NOMO-1 treated with DMSO at 0.1 percent for 48 hours (cell line): ENCODE measurements at regions not wholly inside any gene's neighbourhood (a gene's known extent, or its start where the extent isn't known, plus 50 kb on each side); places are given as distances from the start of the nearest gene placed in this dataset.

ENCODE experiments used
- DNase-seq: peaks from one replicate; lab custom pipeline; 2025; ENCODE audit not compliant: unreplicated experiment; lab: John Stamatoyannopoulos, UW

- DNase-seq = no peak
These were observed 474.7 kb downstream of the NUF2 start for GRCh38 chr1:163796394-163796821.

- DNase-seq = no peak
These were observed 476.1 kb downstream of the NUF2 start for GRCh38 chr1:163797816-163798215.

GRCh38 chr1:163799190-163799805, 477.5 kb downstream of the NUF2 start:
- DNase-seq = no peak

DNA sequence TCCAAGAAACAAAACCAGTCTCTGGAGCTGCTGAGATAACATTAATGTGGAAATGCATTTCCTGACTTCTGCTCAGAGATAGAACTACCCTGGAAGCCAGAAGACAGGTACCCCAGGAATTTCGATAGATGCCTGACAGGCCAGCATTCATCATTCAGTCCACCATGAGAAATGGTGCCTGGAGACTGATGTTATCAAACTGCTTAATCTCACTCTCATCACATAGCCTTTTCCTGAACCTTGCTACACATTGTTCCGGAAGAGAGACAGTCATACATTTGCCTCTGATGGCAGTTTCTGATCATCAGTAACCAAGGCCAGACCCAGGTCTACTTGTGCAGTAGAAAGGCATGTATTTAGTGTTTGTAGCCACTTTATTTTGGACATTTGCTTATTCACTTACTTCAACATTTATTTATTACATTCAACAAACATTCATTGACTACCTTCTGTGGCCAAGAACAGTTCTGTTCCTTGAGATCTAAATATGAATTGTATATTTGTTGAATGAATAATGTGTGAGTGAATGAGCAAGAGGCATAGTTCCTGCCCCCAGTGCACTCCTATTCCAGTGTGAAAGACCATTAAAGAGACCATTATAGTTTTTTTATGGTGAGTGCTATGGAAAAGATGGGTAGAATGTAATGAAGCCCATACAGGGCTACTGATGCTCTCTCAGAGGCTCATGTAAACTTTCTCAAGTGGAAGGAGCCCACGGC, 485.7 kb downstream of the NUF2 start:
- DNase-seq = no peak

- no peak for DNase-seq
These were observed 491.5 kb downstream of the NUF2 start for GRCh38 chr1:163813251-163813650.

GRCh38 chr1:163820226-163820625, 498.5 kb downstream of the NUF2 start:
- DNase-seq = no peak

GRCh38 chr1:163820766-163821165, 499.0 kb downstream of the NUF2 start:
- DNase-seq = no peak

GRCh38 chr1:163821679-163822078, 499.9 kb downstream of the NUF2 start:
- DNase-seq = no peak

DNA sequence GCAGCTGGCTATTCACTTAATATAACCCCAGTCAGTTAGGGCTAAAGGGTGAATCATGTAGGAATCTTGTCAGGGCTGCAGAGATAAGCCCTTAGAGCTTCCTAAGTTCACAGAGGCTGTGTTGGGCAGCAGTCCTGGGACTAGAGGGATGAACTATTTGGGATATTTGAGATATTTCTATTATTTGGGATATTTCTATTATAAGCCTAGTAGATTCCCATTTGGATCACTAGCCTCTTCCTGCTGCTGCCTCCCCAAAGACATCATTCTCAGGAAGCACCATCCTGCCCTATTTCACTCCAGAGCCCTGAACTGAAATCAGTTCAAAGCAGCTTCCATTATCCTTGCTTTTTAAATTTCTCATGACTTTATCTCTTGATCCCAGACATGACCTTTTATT, 501.3 kb downstream of the NUF2 start:
- no peak for DNase-seq

DNA sequence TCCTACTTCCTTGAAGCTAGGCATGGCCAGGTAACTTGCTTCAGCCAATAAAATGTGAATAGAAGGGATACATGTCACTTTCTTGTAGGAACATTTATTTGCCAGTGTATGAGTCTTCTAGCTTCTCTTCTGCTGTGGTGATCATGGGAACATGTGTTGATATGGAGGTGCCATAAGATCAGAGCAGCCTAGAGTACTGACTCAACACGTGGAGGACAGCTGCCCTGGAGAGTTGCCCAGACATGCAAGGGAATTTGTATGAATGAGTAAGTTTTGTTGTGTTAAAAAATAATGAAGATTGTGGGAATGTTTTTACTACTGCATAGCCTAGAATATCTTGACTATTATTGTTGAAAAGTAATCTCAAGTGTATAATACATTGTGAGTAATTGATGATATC, 502.3 kb downstream of the NUF2 start:
- DNase-seq = no peak

DNA sequence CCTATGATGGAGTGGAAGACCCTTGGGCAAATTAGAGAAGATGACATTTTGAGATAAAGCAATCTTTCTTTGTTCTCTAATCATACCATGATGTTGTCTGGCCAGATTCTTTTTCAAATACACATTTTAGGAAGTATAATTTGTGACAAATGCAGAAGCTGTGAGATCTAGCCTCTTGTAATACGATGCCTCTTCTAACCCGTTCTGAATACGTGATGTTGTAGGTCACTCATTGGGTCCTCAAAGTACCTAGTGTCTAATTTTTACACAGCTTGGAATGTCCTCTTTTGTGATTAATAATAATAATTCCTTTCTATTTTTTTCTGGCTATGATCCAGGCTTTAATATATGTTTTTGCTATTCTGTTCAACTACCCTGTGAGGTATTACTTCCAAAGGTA, 502.7 kb downstream of the NUF2 start:
- no peak for DNase-seq

- DNase-seq = no peak
These were observed 504.7 kb downstream of the NUF2 start for GRCh38 chr1:163826500-163826899.

GRCh38 chr1:163834778-163835177, 513.0 kb downstream of the NUF2 start:
- no peak for DNase-seq

GRCh38 chr1:163836481-163836880, 514.7 kb downstream of the NUF2 start:
- no peak for DNase-seq

- DNase-seq = no peak
These were observed 515.5 kb downstream of the NUF2 start for GRCh38 chr1:163837206-163837605.

DNA sequence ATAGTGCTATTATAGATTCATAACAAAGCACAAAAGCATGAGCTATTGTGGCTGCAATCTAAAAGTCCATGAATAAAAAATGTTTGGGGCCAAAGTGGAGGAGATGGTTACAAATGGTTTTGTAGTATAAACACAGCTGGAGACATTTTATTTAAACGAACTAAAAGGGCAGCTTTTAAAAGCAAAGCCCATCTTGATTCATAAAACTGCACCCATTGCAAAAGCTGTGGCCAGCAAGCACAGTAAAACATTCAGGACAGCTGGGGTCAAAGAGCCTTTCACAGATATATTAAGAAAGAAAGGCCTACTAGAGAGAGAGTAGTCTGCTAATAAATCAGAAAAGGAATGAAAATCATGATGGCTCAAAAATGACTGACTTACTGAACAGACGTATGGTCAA, 520.8 kb downstream of the NUF2 start:
- DNase-seq = no peak

GRCh38 chr1:163844459-163844858, 522.7 kb downstream of the NUF2 start:
- no peak for DNase-seq

GRCh38 chr1:163845279-163845678, 523.5 kb downstream of the NUF2 start:
- no peak for DNase-seq

- no peak for DNase-seq
These were observed 542.0 kb downstream of the NUF2 start for GRCh38 chr1:163863731-163864130.

DNA sequence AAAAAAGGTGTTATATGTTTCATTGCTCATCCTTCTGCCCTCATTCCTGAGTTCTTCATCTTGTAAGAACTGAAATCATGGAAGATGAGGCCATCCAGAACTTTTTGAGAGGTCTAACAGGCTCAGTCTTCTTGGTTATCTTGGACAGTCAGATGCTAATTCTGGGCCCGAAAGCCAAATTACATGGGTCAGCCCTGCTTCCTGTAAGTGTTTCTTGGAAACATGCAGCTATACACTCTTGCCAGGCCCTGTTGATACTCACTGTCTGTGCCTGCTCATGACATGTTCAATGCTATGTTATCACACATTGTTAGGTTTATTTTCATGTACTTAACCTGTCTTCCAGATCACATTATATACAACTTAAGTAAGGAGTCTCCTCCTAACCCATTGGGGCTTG, 542.5 kb downstream of the NUF2 start:
- DNase-seq = no peak

DNA sequence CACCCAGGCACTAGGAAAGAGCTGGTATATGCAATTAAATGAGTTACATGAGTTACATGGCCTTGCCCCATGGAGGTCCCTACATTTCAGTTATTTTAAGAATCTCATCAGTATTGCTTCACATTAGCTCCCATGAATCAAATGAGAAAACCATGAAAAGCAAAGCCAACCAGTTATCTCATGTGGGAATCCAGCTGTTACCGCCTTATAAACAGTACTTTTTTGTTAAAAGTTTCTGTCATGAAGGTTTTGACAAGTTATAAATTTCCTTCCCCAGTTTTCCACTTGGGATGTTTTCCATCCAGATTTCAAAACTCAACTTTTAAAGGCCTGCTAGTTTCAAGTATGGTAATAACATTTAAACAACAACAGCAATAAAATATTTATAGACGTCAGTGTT, 544.8 kb downstream of the NUF2 start:
- no peak for DNase-seq

GRCh38 chr1:163870666-163871065, 548.9 kb downstream of the NUF2 start:
- DNase-seq = no peak

DNA sequence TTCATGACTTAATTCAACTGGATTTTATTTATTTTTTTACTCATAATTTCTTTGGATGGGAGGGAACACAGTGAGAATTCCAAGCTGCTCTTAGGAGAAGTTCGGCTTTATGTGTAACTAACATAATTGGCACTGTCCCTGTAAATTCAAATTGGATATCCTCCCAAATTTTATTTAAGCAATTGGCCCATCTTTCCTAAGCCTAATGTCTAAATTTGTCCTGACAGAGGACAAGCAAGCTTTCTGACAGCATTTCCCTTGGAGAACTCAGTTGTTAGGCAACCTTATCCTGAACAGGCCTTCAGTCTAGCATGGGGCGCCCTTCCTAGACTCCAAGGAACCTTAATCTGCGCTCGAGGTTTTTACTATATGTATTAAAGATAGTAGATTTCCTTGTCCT, 550.3 kb downstream of the NUF2 start:
- no peak for DNase-seq
